HG02623 (cell line): ENCODE measurements at regions not wholly inside any gene's neighbourhood (a gene's known extent, or its start where the extent isn't known, plus 50 kb on each side); places are given as distances from the start of the nearest gene placed in this dataset.

Source experiments
- ATAC-seq: cut with Tn5 transposase; IDR thresholded peaks from one replicate; pipeline ENCODE4 v1.9.1; 2021; ENCODE audit warnings: moderate library complexity; ENCODE audit not compliant: unreplicated experiment

- no peak for ATAC-seq
Measured at GRCh38 chr5:14019768-14020290, 75.3 kb upstream of the DNAH5 start.

GRCh38 chr5:14017904-14018303 is 73.4 kb upstream of the DNAH5 start:
- ATAC-seq = no peak

GRCh38 chr5:14016549-14016948 is 72.1 kb upstream of the DNAH5 start:
- no peak for ATAC-seq

GRCh38 chr5:14011089-14012020 is 66.9 kb upstream of the DNAH5 start:
- ATAC-seq = peak; percentile 95

- ATAC-seq = no peak
Measured at GRCh38 chr5:14009575-14009974, 65.1 kb upstream of the DNAH5 start.

GRCh38 chr5:14008819-14009311 is 64.4 kb upstream of the DNAH5 start:
- ATAC-seq = no peak

GRCh38 chr5:14006823-14007520 is 62.5 kb upstream of the DNAH5 start:
- ATAC-seq = no peak

- ATAC-seq = no peak
Measured at GRCh38 chr5:14004598-14005394, 60.3 kb upstream of the DNAH5 start.

- no peak for ATAC-seq
Measured at GRCh38 chr5:14003936-14004335, 59.4 kb upstream of the DNAH5 start.

- ATAC-seq = no peak
Measured at GRCh38 chr5:14003513-14003912, 59.0 kb upstream of the DNAH5 start.

- no peak for ATAC-seq
Measured at GRCh38 chr5:13998254-13998653, 53.8 kb upstream of the DNAH5 start.

GRCh38 chr5:13997514-13997913 is 53.0 kb upstream of the DNAH5 start:
- no peak for ATAC-seq

- no peak for ATAC-seq
Measured at GRCh38 chr5:13994621-13995253, 50.2 kb upstream of the DNAH5 start.
